ENCODE measurements at regions not wholly inside any gene's neighbourhood (a gene's known extent, or its start where the extent isn't known, plus 50 kb on each side); places are given as distances from the start of the nearest gene placed in this dataset.

- DNase-seq (ENCODE audit: low spot score), result no peak
These were observed 168.4 kb upstream of the EDNRA start for GRCh38 chr4:147312376-147313046.

- DNase-seq (ENCODE audit: low spot score), result no peak
These were observed 167.8 kb upstream of the EDNRA start for GRCh38 chr4:147313108-147313507.

GRCh38 chr4:147318586-147318985, 162.3 kb upstream of the EDNRA start:
- no peak for DNase-seq (ENCODE audit: low spot score)

GRCh38 chr4:147325571-147325981, 155.3 kb upstream of the EDNRA start:
- DNase-seq (ENCODE audit: low spot score), result no peak

GRCh38 chr4:147326591-147326990, 154.3 kb upstream of the EDNRA start:
- no peak for DNase-seq (ENCODE audit: low spot score)

- DNase-seq (ENCODE audit: low spot score), result no peak
These were observed 153.6 kb upstream of the EDNRA start for GRCh38 chr4:147327322-147327721.

GRCh38 chr4:147328189-147328588, 152.7 kb upstream of the EDNRA start:
- DNase-seq (ENCODE audit: low spot score), result no peak

- no peak for DNase-seq (ENCODE audit: low spot score)
These were observed 152.0 kb upstream of the EDNRA start for GRCh38 chr4:147328756-147329446.

- DNase-seq (ENCODE audit: low spot score), result no peak
These were observed 148.8 kb upstream of the EDNRA start for GRCh38 chr4:147332091-147332490.

GRCh38 chr4:147334478-147334877, 146.4 kb upstream of the EDNRA start:
- DNase-seq (ENCODE audit: low spot score), result peak; percentile 2

- no peak for DNase-seq (ENCODE audit: low spot score)
These were observed 145.7 kb upstream of the EDNRA start for GRCh38 chr4:147335183-147335582.

- no peak for DNase-seq (ENCODE audit: low spot score)
These were observed 144.6 kb upstream of the EDNRA start for GRCh38 chr4:147336252-147336651.

GRCh38 chr4:147339100-147339499, 141.8 kb upstream of the EDNRA start:
- DNase-seq (ENCODE audit: low spot score), result no peak

- DNase-seq (ENCODE audit: low spot score), result no peak
These were observed 140.8 kb upstream of the EDNRA start for GRCh38 chr4:147340111-147340510.

- no peak for DNase-seq (ENCODE audit: low spot score)
These were observed 140.2 kb upstream of the EDNRA start for GRCh38 chr4:147340591-147341120.

- no peak for DNase-seq (ENCODE audit: low spot score)
These were observed 137.2 kb upstream of the EDNRA start for GRCh38 chr4:147343692-147344091.

GRCh38 chr4:147345662-147346061, 135.2 kb upstream of the EDNRA start:
- no peak for DNase-seq (ENCODE audit: low spot score)

GRCh38 chr4:147347217-147347616, 133.7 kb upstream of the EDNRA start:
- no peak for DNase-seq (ENCODE audit: low spot score)

- no peak for DNase-seq (ENCODE audit: low spot score)
These were observed 131.7 kb upstream of the EDNRA start for GRCh38 chr4:147349193-147349592.

- no peak for DNase-seq (ENCODE audit: low spot score)
These were observed 129.7 kb upstream of the EDNRA start for GRCh38 chr4:147351083-147351787.

- no peak for DNase-seq (ENCODE audit: low spot score)
These were observed 126.7 kb upstream of the EDNRA start for GRCh38 chr4:147354237-147354636.

GRCh38 chr4:147355032-147355656, 125.8 kb upstream of the EDNRA start:
- no peak for DNase-seq (ENCODE audit: low spot score)

Measured in HT-29 (cell line).